Activated CD4-positive, alpha-beta memory T cell treated with anti-CD3 and anti-CD28 coated beads, Interleukin-2, amount 10 ng/mL, durations not matched to agents 7 days and 5 days (primary cell): ENCODE measurements at regions not wholly inside any gene's neighbourhood (a gene's known extent, or its start where the extent isn't known, plus 50 kb on each side); places are given as distances from the start of the nearest gene placed in this dataset.
A peak's percentile ranks its signal among the peaks of the same experiment; 100 is the strongest.
"Not testable (repeated sequence)": the region's sequence is repeated elsewhere in the genome, so short reads cannot be mapped to it uniquely, and the experiment has no call there.

Experiments used
- CTCF ChIA-PET: fragments of 350-600 bp; sonication (Branson Sonifier 250); formaldehyde crosslinking; loops from one replicate; lab custom pipeline; 2021; ENCODE audit warnings: antibody characterized with exemption, inconsistent platforms; lab: Charles Lee
- POLR2A ChIA-PET: fragments of 350-600 bp; sonication (Branson Sonifier 250); formaldehyde crosslinking; loops from one replicate; lab custom pipeline; 2021; ENCODE audit warnings: antibody characterized with exemption; lab: Charles Lee
- DNase-seq: peaks from one replicate; pipeline ENCODE4 v3.0.0-alpha.2; 2020
- H3K27ac Mint-ChIP-seq: one replicate; pipeline ENCODE4 v1.8.0; 2021; ENCODE audit warnings: mild to moderate bottlenecking, mixed read lengths
- H3K27me3 Mint-ChIP-seq: one replicate; pipeline ENCODE4 v1.8.0; 2021; ENCODE audit warnings: mixed read lengths
- H3K36me3 Mint-ChIP-seq: one replicate; pipeline ENCODE4 v1.8.0; 2021; ENCODE audit warnings: low read depth, mixed read lengths
- H3K4me1 Mint-ChIP-seq: one replicate; pipeline ENCODE4 v1.8.0; 2021; ENCODE audit warnings: mixed read lengths
- H3K4me3 Mint-ChIP-seq: one replicate; pipeline ENCODE4 v1.8.0; 2021; ENCODE audit warnings: mild to moderate bottlenecking, mixed read lengths
- H3K9me3 Mint-ChIP-seq: one replicate; pipeline ENCODE4 v1.8.0; 2021; ENCODE audit warnings: mixed read lengths

DNA sequence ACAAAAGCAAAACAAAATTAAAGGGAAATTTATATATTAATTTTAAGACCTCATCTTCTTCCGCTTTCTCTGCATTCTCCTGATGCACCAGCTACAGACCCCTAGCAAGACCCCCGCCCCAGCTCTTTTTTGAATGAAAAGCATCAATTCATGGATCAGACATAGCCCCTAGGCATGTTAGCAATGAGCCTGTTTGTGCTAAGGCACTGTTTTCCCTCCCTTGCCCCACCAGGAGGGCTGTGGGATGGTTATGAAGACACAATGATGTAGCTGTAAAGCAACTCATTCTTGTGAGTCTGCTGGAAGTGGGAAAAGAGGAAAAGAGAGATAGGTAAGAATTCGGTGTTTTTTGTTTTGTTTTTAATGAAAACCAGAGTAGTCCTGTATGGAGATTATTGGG is 88.5 kb upstream of the ZBTB18 start:
- Mint-ChIP-seq H3K9me3 (no peaks in the 10 kb centered on the region), H3K27ac (no peak overlapping the region), H3K4me3 (no peak overlapping the region), H3K27me3 (peaks cover 11% of the 10 kb centered on the region), H3K4me1 (no peaks in the 10 kb centered on the region), H3K36me3 (no peaks in the 10 kb centered on the region)
- no peak for DNase-seq
- POLR2A ChIA-PET = no interaction called here
- CTCF ChIA-PET = no interaction called here

DNA sequence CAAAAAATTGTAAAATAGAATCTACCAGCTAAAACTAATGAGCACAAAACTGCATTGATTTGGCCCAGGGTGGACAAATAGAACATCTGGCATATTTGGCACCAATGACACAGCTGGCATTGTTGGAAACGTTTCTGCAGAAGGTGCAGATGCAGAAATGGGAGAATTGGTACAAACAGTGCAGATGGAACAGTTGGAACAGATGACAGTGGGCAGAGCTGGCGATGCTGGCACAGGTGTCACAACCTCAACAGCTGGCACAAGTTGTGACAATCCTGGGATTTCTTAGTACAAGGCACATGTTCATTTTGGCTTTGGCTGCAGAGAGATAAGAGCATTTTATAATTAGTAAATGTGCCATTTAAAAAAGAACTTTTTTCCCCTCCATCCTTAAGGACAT is 91.1 kb upstream of the ZBTB18 start:
- Mint-ChIP-seq H3K9me3 (no peaks in the 10 kb centered on the region), H3K36me3 (no peaks in the 10 kb centered on the region), H3K27ac (no peak overlapping the region), H3K4me1 (no peaks in the 10 kb centered on the region), H3K4me3 (no peak overlapping the region), H3K27me3 (peaks cover 13% of the 10 kb centered on the region)
- DNase-seq = no peak
- ChIA-PET POLR2A (no interaction called here), CTCF (interaction anchor here (1.1 kb wide), 1 partner anchor 312 kb away, joined by 3 read pairs; no protein-coding TSS in a partner anchor)

- H3K9me3 Mint-ChIP-seq = no peaks in the 10 kb centered on the region
- H3K36me3 Mint-ChIP-seq = no peaks in the 10 kb centered on the region
- peaks cover 14% of the 10 kb centered on the region for H3K27me3 Mint-ChIP-seq
- no peaks in the 10 kb centered on the region for H3K4me1 Mint-ChIP-seq
- H3K27ac Mint-ChIP-seq = no peak overlapping the region
- POLR2A ChIA-PET = no interaction called here
- no peak overlapping the region for H3K4me3 Mint-ChIP-seq
- CTCF ChIA-PET = interaction anchor here (0.5 to 1.5 kb wide), 2 partner anchors 11 to 253 kb away, joined by 3 to 4 read pairs; no protein-coding TSS in a partner anchor
- no peak for DNase-seq
Observed at GRCh38 chr1:243957141-243957540, 93.9 kb upstream of the ZBTB18 start.

- ChIA-PET POLR2A (no interaction called here), CTCF (no interaction called here)
- Mint-ChIP-seq H3K9me3 (no peaks in the 10 kb centered on the region), H3K27me3 (peaks cover 14% of the 10 kb centered on the region), H3K4me1 (no peaks in the 10 kb centered on the region), H3K27ac (no peak overlapping the region), H3K36me3 (no peaks in the 10 kb centered on the region), H3K4me3 (no peak overlapping the region)
- no peak for DNase-seq
Observed at GRCh38 chr1:243956450-243956849, 94.6 kb upstream of the ZBTB18 start.

- POLR2A ChIA-PET, H3K27ac Mint-ChIP-seq, H3K4me1 Mint-ChIP-seq, H3K4me3 Mint-ChIP-seq, CTCF ChIA-PET, H3K36me3 Mint-ChIP-seq, DNase-seq, H3K9me3 Mint-ChIP-seq, H3K27me3 Mint-ChIP-seq: not testable (repeated sequence)
Observed at GRCh38 chr1:243951207-243951606, 99.9 kb upstream of the ZBTB18 start.

- H3K4me3 Mint-ChIP-seq = no peak overlapping the region
- no peaks in the 10 kb centered on the region for H3K4me1 Mint-ChIP-seq
- POLR2A ChIA-PET = no interaction called here
- no peaks in the 10 kb centered on the region for H3K9me3 Mint-ChIP-seq
- peaks cover 3% of the 10 kb centered on the region for H3K27me3 Mint-ChIP-seq
- no peaks in the 10 kb centered on the region for H3K36me3 Mint-ChIP-seq
- no peak for DNase-seq
- H3K27ac Mint-ChIP-seq = no peak overlapping the region
- CTCF ChIA-PET = no interaction called here
Observed at GRCh38 chr1:243950166-243950565, 100.1 kb upstream of the AKT3 start.

GRCh38 chr1:243946946-243947345 is 96.9 kb upstream of the AKT3 start:
- peak; percentile 32 for DNase-seq
- H3K27me3 Mint-ChIP-seq = no peaks in the 10 kb centered on the region

DNA sequence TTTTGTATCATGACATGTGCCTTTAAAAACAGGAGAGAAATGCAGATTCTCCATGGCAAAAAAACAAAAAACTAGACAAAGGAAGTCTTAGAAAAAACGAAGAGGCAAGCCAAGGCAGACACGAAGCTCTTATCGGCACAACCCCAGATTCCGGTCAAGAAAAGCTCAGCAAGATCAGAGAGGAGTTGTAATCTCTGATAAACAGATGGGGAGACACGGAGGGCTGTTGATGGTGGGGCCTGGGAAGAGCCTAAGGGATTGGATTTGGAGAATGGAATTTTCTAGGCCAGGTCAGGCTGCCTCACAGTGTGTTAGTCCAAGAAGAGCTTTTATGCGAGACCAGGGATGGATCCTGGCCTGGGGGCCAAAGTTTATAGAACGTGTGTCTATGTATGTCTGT is 96.2 kb upstream of the AKT3 start:
- DNase-seq = no peak
- no peak overlapping the region for H3K27ac Mint-ChIP-seq
- CTCF ChIA-PET = interaction anchor here (0.6 to 1.1 kb wide), 2 partner anchors 11 to 1037 kb away, joined by 4 to 9 read pairs; no protein-coding TSS in a partner anchor
- no peak overlapping the region for H3K4me3 Mint-ChIP-seq
- no peaks in the 10 kb centered on the region for H3K27me3 Mint-ChIP-seq
- POLR2A ChIA-PET = no interaction called here
- no peaks in the 10 kb centered on the region for H3K4me1 Mint-ChIP-seq
- no peaks in the 10 kb centered on the region for H3K9me3 Mint-ChIP-seq
- H3K36me3 Mint-ChIP-seq = no peaks in the 10 kb centered on the region

More at GRCh38 chr1:243946946-243947345, 96.9 kb upstream of the AKT3 start:
- Mint-ChIP-seq H3K4me1 (no peaks in the 10 kb centered on the region), H3K4me3 (no peak overlapping the region), H3K27ac (no peak overlapping the region), H3K36me3 (no peaks in the 10 kb centered on the region), H3K9me3 (no peaks in the 10 kb centered on the region)
- ChIA-PET POLR2A (no interaction called here), CTCF (interaction anchor here (1.1 kb wide), 1 partner anchor 10 kb away, joined by 4 read pairs; no protein-coding TSS in a partner anchor)

GRCh38 chr1:243945727-243946126 is 95.7 kb upstream of the AKT3 start:
- Mint-ChIP-seq H3K27ac (no peak overlapping the region), H3K36me3 (no peaks in the 10 kb centered on the region), H3K4me1 (no peaks in the 10 kb centered on the region), H3K9me3 (no peaks in the 10 kb centered on the region), H3K4me3 (no peak overlapping the region), H3K27me3 (no peaks in the 10 kb centered on the region)
- no peak for DNase-seq
- ChIA-PET POLR2A (no interaction called here), CTCF (interaction anchor here (1.1 kb wide), 1 partner anchor 12 kb away, joined by 4 read pairs; no protein-coding TSS in a partner anchor)

- Mint-ChIP-seq H3K27ac (no peak overlapping the region), H3K36me3 (no peaks in the 10 kb centered on the region), H3K4me1 (no peaks in the 10 kb centered on the region), H3K27me3 (no peaks in the 10 kb centered on the region), H3K9me3 (no peaks in the 10 kb centered on the region), H3K4me3 (no peak overlapping the region)
- ChIA-PET POLR2A (no interaction called here), CTCF (no interaction called here)
- no peak for DNase-seq
Observed at GRCh38 chr1:243944429-243945160, 94.6 kb upstream of the AKT3 start.

DNA sequence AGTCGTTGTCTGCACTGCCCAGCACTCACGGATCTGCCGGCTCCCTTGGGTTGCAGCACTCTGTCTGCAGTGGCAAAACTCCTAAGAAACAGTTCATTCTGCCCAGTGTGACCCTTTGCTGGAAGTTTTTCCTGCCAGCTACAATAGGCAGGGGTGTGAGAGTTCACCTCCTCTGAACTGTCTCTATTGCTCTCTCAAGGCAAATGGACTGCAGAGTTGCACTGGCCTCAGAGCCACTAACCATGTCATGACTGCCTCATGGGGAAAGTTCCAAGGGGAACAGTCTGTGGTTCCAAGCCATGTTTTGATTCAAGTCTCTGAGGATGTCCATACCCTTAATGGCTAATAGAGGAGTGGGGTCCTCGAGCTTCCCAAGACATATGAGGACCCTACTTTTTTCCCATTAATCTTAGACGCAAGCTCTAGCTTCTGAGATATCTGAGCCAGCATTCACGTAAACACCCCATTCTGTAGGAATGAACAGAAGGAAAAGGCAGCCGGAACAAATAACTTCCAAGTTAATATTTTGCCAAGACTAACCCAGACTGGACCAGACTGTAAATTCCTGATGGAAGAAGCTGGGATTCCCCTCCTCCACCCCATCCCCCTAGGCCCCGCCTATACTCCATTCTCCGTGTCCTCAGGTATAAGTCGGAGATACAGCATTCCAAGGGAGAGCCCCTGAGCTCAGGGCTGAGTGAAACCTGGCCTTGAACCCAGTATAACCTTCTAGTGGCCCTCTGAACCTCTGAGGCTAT is 93.8 kb upstream of the AKT3 start:
- Mint-ChIP-seq H3K27ac (no peak overlapping the region), H3K4me3 (no peak overlapping the region), H3K27me3 (no peaks in the 10 kb centered on the region), H3K9me3 (peaks cover 3% of the 10 kb centered on the region), H3K36me3 (peaks cover 4% of the 10 kb centered on the region), H3K4me1 (peaks cover 5% of the 10 kb centered on the region)
- DNase-seq = no peak
- ChIA-PET CTCF (no interaction called here), POLR2A (no interaction called here)

DNA sequence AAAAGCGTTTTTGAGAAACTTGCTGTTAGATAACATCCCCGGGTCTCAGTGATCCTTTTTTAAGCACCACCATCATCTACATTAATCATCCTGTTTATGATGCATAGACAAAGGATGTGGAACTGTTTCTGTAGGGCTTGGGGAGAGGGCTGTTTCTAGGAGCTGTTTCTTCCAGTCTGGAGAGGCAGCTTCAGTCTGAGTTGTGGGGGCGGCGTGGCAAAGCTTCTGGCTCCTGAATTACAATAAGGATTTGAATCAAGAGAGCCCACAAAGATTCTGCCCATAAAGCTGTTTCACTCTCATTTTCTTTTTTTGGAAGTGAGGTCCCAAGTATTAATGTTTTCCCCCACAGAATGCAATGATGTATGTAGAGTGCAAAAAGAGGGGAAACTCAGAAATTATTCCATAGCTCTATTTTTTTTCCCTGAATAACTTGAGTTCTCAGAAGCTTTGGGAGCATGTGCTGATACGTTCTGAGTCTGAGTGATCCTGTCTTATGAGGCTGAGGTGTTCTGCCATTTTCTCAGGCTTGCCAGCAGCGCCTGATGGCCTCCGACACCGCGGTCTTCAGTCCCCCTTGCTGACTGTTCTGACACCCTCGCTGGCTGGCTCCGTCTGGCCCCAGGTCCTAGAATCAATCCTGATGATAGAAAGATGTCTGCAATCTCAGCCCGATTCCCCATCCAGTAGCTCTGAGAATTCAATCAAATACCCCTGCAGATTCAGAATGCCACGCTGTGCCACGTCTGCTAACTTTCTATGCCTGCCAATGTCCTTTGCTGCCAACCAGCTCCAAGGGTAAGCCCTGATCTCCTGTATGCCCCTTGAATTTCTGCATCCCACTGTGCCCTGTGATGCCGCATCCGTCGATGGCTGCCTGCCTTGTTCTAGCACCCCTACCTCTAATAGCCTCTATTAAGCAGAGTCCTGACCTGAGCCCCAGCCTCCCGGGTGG is 92.4 kb upstream of the AKT3 start:
- Mint-ChIP-seq H3K4me1 (peaks cover 11% of the 10 kb centered on the region), H3K27me3 (no peaks in the 10 kb centered on the region), H3K4me3 (no peak overlapping the region), H3K27ac (no peak overlapping the region), H3K36me3 (peaks cover 4% of the 10 kb centered on the region), H3K9me3 (peaks cover 3% of the 10 kb centered on the region)
- ChIA-PET CTCF (no interaction called here), POLR2A (no interaction called here)
- no peak for DNase-seq

DNA sequence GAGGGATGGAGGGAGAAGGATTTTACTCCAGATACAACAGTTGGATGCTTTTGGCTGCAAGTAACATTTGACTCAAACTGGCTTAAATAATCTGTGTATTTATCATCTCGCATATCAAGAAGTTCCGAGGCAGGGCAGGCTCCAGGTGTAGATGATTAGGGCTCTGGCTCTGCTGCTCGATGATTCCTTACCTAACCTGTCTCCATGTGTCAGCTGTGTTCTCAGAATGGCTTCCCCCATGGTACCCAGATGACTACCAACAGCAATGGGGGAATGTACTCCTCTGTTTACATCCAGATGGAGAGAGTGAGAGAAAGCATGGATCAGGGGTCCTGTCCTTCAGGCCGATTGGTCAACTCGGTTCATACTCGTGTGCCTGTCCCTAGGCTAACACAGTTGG is 90.4 kb upstream of the AKT3 start:
- POLR2A ChIA-PET = no interaction called here
- H3K36me3 Mint-ChIP-seq = peaks cover 4% of the 10 kb centered on the region
- no peak overlapping the region for H3K4me3 Mint-ChIP-seq
- CTCF ChIA-PET = no interaction called here
- no peak for DNase-seq
- peaks cover 7% of the 10 kb centered on the region for H3K9me3 Mint-ChIP-seq
- no peaks in the 10 kb centered on the region for H3K27me3 Mint-ChIP-seq
- H3K4me1 Mint-ChIP-seq = peaks cover 12% of the 10 kb centered on the region
- H3K27ac Mint-ChIP-seq = no peak overlapping the region
